ENCODE measurements at regions not wholly inside any gene's neighbourhood (a gene's known extent, or its start where the extent isn't known, plus 50 kb on each side); places are given as distances from the start of the nearest gene placed in this dataset.

GRCh38 chr14:36083317-36083716 is 93.2 kb downstream of the PTCSC3 start:
- TF ChIP-seq POLR2AphosphoS5 (IDR thresholded peaks at IDR 0.05; ENCODE audit: low read depth, low read length) (no peak), TAF1 (IDR thresholded peaks at IDR 0.05; ENCODE audit: borderline replicate concordance, low read depth, low read length) (no peak), POLR2A (IDR thresholded peaks at IDR 0.05; ENCODE audit: low read depth, low read length) (no peak)
- DNase-seq (ENCODE audit: insufficient read length) (no peak), FAIRE-seq (no peak)

DNA sequence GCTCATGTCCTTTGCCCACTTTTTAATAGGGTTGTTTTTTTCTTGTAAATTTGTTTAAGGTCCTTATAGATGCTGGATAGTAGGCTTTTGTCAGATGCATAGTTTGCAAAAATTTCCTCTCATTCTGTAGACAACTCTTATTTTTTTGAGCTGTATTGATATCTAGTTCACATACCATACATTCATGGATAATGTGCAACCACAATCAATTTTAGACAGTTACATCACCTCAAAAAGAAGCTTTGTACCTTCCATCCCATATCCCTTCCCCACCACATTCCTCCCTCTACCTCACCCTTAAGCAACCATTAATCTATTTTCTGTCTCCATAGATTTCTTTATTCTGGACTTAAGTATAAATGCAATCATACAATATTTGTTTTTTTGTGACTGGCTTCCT is 98.4 kb downstream of the PTCSC3 start:
- FAIRE-seq, result no peak
- DNase-seq (ENCODE audit: insufficient read length), result no peak
- TF ChIP-seq TAF1 (IDR thresholded peaks at IDR 0.05; ENCODE audit: borderline replicate concordance, low read depth, low read length) (no peak), POLR2AphosphoS5 (IDR thresholded peaks at IDR 0.05; ENCODE audit: low read depth, low read length) (no peak), POLR2A (IDR thresholded peaks at IDR 0.05; ENCODE audit: low read depth, low read length) (no peak)

DNA sequence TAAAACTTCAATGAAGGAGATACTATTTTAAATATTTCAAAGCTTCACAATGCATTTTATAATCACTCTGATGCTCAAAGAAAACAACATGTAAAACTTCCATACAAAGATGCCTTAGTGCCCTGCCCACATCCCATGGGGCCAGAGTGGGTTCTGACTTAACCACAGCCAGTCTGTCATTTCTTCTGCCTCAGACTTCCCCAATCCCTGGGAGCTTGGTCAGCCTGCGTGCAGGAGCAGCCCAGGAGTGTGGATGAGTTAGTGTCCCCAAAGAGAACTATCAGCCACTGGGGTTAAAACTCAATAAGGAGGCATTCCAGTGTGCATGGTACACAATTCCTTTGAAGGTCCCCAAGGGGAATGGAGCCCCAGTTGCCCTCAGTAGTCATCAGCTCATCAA is 100.3 kb downstream of the PTCSC3 start:
- DNase-seq (ENCODE audit: insufficient read length), result no peak
- no peak for FAIRE-seq
- TF ChIP-seq POLR2A (IDR thresholded peaks at IDR 0.05; ENCODE audit: low read depth, low read length) (no peak), TAF1 (IDR thresholded peaks at IDR 0.05; ENCODE audit: borderline replicate concordance, low read depth, low read length) (no peak), POLR2AphosphoS5 (IDR thresholded peaks at IDR 0.05; ENCODE audit: low read depth, low read length) (no peak)

DNA sequence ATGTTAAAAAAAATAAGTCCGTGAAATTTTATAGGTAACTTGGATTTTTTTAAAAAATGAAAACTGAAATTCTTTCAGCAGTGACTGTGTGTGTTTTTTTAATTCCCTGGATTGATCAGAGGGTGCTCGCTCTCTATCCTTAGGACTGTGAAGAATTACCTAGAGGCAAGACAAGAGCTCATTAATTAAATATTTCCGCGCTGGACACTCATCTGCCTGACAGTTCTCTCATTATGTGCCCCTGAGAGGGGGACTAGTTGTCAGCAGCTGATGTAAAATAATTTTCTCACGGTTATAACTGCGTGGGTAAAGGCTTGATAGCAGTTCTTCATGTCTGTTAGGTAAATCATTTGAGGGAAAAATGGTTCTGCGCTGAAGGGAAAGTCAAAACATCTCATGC is 101.3 kb downstream of the PTCSC3 start:
- TF ChIP-seq POLR2A (IDR thresholded peaks at IDR 0.05; ENCODE audit: low read depth, low read length), result no peak
- no peak for TF ChIP-seq POLR2AphosphoS5 (IDR thresholded peaks at IDR 0.05; ENCODE audit: low read depth, low read length)
- no peak for TF ChIP-seq TAF1 (IDR thresholded peaks at IDR 0.05; ENCODE audit: borderline replicate concordance, low read depth, low read length)
- no peak for FAIRE-seq

GRCh38 chr14:36070720-36071043 is 105.8 kb downstream of the PTCSC3 start:
- FAIRE-seq (no peak), DNase-seq (ENCODE audit: insufficient read length) (no peak)
- TF ChIP-seq POLR2AphosphoS5 (IDR thresholded peaks at IDR 0.05; ENCODE audit: low read depth, low read length), result no peak
- no peak for TF ChIP-seq TAF1 (IDR thresholded peaks at IDR 0.05; ENCODE audit: borderline replicate concordance, low read depth, low read length)
- TF ChIP-seq POLR2A (IDR thresholded peaks at IDR 0.05; ENCODE audit: low read depth, low read length), result no peak

More for the DNA sequence above, 101.3 kb downstream of the PTCSC3 start:
- no peak for DNase-seq (ENCODE audit: insufficient read length)

GRCh38 chr14:36070031-36070719 is 106.3 kb downstream of the PTCSC3 start:
- peak; percentile 53 for FAIRE-seq
- DNase-seq (ENCODE audit: insufficient read length), result no peak
- TF ChIP-seq POLR2AphosphoS5 (IDR thresholded peaks at IDR 0.05; ENCODE audit: low read depth, low read length), result no peak

DNA sequence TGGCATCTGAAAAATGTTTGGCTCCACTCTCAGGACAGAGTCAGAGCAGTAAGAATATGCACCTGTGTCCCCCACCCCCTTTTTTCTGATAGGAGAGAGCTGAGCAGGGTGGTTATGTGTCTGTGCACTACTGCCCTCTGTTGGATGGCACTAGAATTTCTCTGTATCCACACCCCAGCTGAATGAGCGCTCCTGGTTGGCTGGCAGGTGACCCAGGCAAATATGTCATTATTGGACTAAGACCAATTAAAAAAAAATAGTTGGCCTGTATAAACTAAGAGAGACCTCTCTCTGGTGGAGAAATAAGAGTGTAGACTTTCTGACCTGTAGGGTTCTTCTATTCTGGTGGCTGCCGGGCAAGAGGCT is 107.0 kb downstream of the PTCSC3 start:
- no peak for TF ChIP-seq TAF1 (IDR thresholded peaks at IDR 0.05; ENCODE audit: borderline replicate concordance, low read depth, low read length)
- TF ChIP-seq POLR2A (IDR thresholded peaks at IDR 0.05; ENCODE audit: low read depth, low read length), result no peak
- TF ChIP-seq POLR2AphosphoS5 (IDR thresholded peaks at IDR 0.05; ENCODE audit: low read depth, low read length), result no peak
- FAIRE-seq (peak; percentile 64), DNase-seq (ENCODE audit: insufficient read length) (peak; percentile 24)

- DNase-seq (ENCODE audit: insufficient read length) (no peak), FAIRE-seq (no peak)
- TF ChIP-seq POLR2A (IDR thresholded peaks at IDR 0.05; ENCODE audit: low read depth, low read length) (no peak), POLR2AphosphoS5 (IDR thresholded peaks at IDR 0.05; ENCODE audit: low read depth, low read length) (no peak), TAF1 (IDR thresholded peaks at IDR 0.05; ENCODE audit: borderline replicate concordance, low read depth, low read length) (no peak)
These were observed 107.6 kb downstream of the PTCSC3 start for GRCh38 chr14:36068777-36069534.

GRCh38 chr14:36067428-36068187 is 108.9 kb downstream of the PTCSC3 start:
- DNase-seq (ENCODE audit: insufficient read length), result no peak
- FAIRE-seq, result no peak
- TF ChIP-seq POLR2AphosphoS5 (IDR thresholded peaks at IDR 0.05; ENCODE audit: low read depth, low read length), result no peak
- no peak for TF ChIP-seq POLR2A (IDR thresholded peaks at IDR 0.05; ENCODE audit: low read depth, low read length)
- no peak for TF ChIP-seq TAF1 (IDR thresholded peaks at IDR 0.05; ENCODE audit: borderline replicate concordance, low read depth, low read length)

GRCh38 chr14:36066636-36067035 is 109.9 kb downstream of the PTCSC3 start:
- FAIRE-seq, result no peak
- DNase-seq (ENCODE audit: insufficient read length), result no peak
- no peak for TF ChIP-seq POLR2A (IDR thresholded peaks at IDR 0.05; ENCODE audit: low read depth, low read length)
- no peak for TF ChIP-seq POLR2AphosphoS5 (IDR thresholded peaks at IDR 0.05; ENCODE audit: low read depth, low read length)
- TF ChIP-seq TAF1 (IDR thresholded peaks at IDR 0.05; ENCODE audit: borderline replicate concordance, low read depth, low read length), result no peak

DNA sequence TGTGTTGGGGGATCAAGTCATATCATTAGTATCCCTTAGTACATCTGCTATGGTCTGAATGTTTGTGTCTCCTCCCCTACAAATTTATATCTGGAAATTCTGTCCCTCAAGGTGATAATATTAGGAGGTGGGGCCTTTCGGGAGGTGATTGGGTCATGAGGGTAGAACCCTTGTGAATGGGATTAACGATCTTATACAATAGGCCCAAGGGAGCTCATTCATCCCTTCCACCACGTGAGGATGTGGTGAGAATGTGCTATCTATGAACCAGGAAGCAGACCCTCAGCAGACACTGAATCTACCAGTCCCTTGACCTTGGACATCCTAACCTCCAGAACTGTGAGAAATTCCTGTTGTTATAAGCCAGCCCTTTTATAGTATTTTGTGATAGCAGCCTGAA is 110.7 kb downstream of the PTCSC3 start:
- no peak for DNase-seq (ENCODE audit: insufficient read length)
- TF ChIP-seq TAF1 (IDR thresholded peaks at IDR 0.05; ENCODE audit: borderline replicate concordance, low read depth, low read length) (no peak), POLR2A (IDR thresholded peaks at IDR 0.05; ENCODE audit: low read depth, low read length) (no peak), POLR2AphosphoS5 (IDR thresholded peaks at IDR 0.05; ENCODE audit: low read depth, low read length) (no peak)
- no peak for FAIRE-seq

DNA sequence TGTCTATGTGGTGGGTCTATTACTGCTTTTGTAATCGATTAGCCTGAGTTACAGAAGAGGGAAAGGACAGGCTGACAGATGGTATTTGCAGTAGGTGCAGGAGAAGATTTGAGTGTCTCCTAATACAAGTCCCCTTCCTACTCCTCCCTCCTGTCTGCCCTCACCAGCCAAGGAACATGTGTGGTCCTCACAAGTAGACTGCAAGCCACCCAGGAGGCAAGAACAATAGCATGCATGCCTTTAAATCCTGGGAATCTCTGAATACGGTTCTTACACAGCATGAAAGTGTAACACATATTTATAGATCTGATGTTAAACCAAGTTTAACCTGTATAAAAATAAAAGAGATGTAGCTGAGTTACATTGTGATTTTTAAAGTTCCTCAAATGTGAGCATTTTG is 117.0 kb downstream of the PTCSC3 start:
- TF ChIP-seq POLR2AphosphoS5 (IDR thresholded peaks at IDR 0.05; ENCODE audit: low read depth, low read length) (no peak), TAF1 (IDR thresholded peaks at IDR 0.05; ENCODE audit: borderline replicate concordance, low read depth, low read length) (no peak), POLR2A (IDR thresholded peaks at IDR 0.05; ENCODE audit: low read depth, low read length) (no peak)
- DNase-seq (ENCODE audit: insufficient read length) (no peak), FAIRE-seq (no peak)

All from GM12892 (cell line).